Vagina (tissue), 2 donors: ENCODE measurements at regions not wholly inside any gene's neighbourhood (a gene's known extent, or its start where the extent isn't known, plus 50 kb on each side); places are given as distances from the start of the nearest gene placed in this dataset.

ENCODE experiments used
- DNase-seq, 2 donors: peaks; one replicate each; pipeline ENCODE4 v3.0.0-alpha.2; 2017; ENCODE audit errors: extremely low spot score in 2 of 2
- H3K27ac ChIP-seq: fragments of 200-600 bp; sonication (generic); one replicate; pipeline ENCODE4 v1.5.1; 2019
- H3K27me3 ChIP-seq: fragments of 200-600 bp; sonication (generic); one replicate; pipeline ENCODE4 v1.5.1; 2019
- H3K36me3 ChIP-seq, 2 donors: fragments of 200-600 bp; sonication (generic); one replicate each; pipeline ENCODE4 v1.5.1; 2017 to 2019
- H3K4me1 ChIP-seq: fragments of 200-600 bp; sonication (generic); one replicate; pipeline ENCODE4 v1.5.1; 2019
- H3K4me3 ChIP-seq, 2 donors: fragments of 200-600 bp; sonication (generic); 1 replicate in 1 of 2; 2 replicates in 1 of 2; pipeline ENCODE4 v1.5.1; 2016 to 2019
- H3K9me3 ChIP-seq: fragments of 200-600 bp; sonication (generic); one replicate; pipeline ENCODE4 v1.5.1; 2019
- POLR2A ChIP-seq, 2 donors: fragments of 450-650 bp; IDR thresholded peaks; one replicate each; pipeline ENCODE4 v1.6.1; 2017; ENCODE audit warnings: antibody characterized with exemption in 2 of 2, mild to moderate bottlenecking in 2 of 2, moderate library complexity in 2 of 2
- POLR2AphosphoS5 ChIP-seq, 2 donors: sonication (generic); formaldehyde crosslinking; IDR thresholded peaks; one replicate each; pipeline ENCODE4 v1.9.0; 2017; ENCODE audit warnings: antibody characterized with exemption in 2 of 2, mild to moderate bottlenecking in 2 of 2, low read depth in 1 of 2; ENCODE audit not compliant: insufficient read depth in 1 of 2
- intact Hi-C: fragments of 100-400 bp; cut with DNase I; formaldehyde crosslinking; loops from one replicate; pipeline ENCODE4 v1.15.1; 2023
- TF ChIP-seq, protein P1 (sequence below), 3 experiments: fragments of 450-650 bp in 2 of 3; fragments of 200-600 bp in 1 of 3; sonication (generic) in 1 of 3; IDR thresholded peaks; one replicate each; pipeline ENCODE4 v1.5.1; 2017 to 2019; ENCODE audit warnings: antibody characterized with exemption in 3 of 3, mild to moderate bottlenecking in 2 of 3, moderate library complexity in 2 of 3

GRCh38 chr11:70544774-70545609, 146.7 kb downstream of the CTTN start:
- TF ChIP-seq, protein P1, sequence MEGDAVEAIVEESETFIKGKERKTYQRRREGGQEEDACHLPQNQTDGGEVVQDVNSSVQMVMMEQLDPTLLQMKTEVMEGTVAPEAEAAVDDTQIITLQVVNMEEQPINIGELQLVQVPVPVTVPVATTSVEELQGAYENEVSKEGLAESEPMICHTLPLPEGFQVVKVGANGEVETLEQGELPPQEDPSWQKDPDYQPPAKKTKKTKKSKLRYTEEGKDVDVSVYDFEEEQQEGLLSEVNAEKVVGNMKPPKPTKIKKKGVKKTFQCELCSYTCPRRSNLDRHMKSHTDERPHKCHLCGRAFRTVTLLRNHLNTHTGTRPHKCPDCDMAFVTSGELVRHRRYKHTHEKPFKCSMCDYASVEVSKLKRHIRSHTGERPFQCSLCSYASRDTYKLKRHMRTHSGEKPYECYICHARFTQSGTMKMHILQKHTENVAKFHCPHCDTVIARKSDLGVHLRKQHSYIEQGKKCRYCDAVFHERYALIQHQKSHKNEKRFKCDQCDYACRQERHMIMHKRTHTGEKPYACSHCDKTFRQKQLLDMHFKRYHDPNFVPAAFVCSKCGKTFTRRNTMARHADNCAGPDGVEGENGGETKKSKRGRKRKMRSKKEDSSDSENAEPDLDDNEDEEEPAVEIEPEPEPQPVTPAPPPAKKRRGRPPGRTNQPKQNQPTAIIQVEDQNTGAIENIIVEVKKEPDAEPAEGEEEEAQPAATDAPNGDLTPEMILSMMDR (IDR thresholded peaks at IDR 0.05): no peak
- TF ChIP-seq POLR2A (IDR thresholded peaks at IDR 0.05) (no peak), POLR2AphosphoS5 (IDR thresholded peaks at IDR 0.05; ENCODE audit: insufficient read depth in 1 of 2, low read depth in 1 of 2) (no peak)
- H3K27ac ChIP-seq: no peak overlapping the region
- no peaks in the 10 kb centered on the region for H3K36me3 ChIP-seq
- H3K4me1 ChIP-seq: no peaks in the 10 kb centered on the region
- no peak overlapping the region for H3K4me3 ChIP-seq
- intact Hi-C loops: no loop called here
- H3K27me3 ChIP-seq: no peaks in the 10 kb centered on the region
- no peak for DNase-seq
- no peaks in the 10 kb centered on the region for H3K9me3 ChIP-seq

- DNase-seq: no peak
- Histone ChIP-seq H3K4me1 (no peaks in the 10 kb centered on the region), H3K27ac (no peak overlapping the region), H3K9me3 (no peaks in the 10 kb centered on the region), H3K4me3 (no peak overlapping the region), H3K36me3 (no peaks in the 10 kb centered on the region), H3K27me3 (no peaks in the 10 kb centered on the region)
- intact Hi-C loops: no loop called here
- TF ChIP-seq, protein P1 (IDR thresholded peaks at IDR 0.05): no peak
- TF ChIP-seq POLR2AphosphoS5 (IDR thresholded peaks at IDR 0.05; ENCODE audit: insufficient read depth in 1 of 2, low read depth in 1 of 2) (no peak), POLR2A (IDR thresholded peaks at IDR 0.05) (no peak)
Observed at GRCh38 chr11:70545610-70545912, 147.2 kb downstream of the CTTN start.

DNA sequence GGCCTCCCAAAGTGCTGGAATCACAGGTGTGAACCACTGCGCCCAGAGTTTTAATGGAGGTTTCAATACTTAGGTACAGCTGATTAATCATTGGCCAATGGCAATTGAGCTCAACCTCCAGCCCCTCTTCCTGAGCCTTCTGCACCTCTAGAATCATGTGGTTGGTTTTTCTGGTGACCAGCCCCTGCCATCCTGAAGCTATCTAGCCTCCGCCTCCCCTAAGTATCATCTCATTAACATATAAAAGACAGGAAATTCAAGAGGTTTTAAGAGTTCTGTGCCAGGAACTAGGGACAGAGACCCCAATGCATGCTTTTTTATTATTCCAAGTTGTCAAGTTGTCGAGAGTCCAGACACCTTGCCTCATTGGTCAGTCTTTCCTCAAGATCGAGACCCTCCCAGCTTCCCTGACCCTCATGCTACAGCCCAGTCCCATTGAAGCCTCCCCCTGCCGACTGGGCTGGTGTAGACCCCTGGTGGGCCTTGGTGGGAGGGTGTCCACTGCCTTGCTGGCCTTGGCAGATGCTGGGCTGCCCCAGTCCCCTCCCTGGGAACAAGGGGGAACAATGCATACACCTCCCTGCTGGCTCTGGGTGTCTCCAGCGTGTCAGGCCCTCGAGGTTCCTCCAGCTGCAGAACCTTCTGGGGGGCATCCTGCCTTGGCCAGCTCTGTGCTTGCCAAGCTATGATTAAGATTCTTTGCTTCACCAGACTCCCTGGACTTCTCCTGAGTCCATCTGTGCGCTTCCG, 148.0 kb downstream of the CTTN start:
- DNase-seq: no peak
- no peaks in the 10 kb centered on the region for H3K36me3 ChIP-seq
- no peak overlapping the region for H3K27ac ChIP-seq
- intact Hi-C loops: no loop called here
- no peak for TF ChIP-seq POLR2A (IDR thresholded peaks at IDR 0.05)
- TF ChIP-seq, protein P1 (IDR thresholded peaks at IDR 0.05): no peak
- TF ChIP-seq POLR2AphosphoS5 (IDR thresholded peaks at IDR 0.05; ENCODE audit: insufficient read depth in 1 of 2, low read depth in 1 of 2): no peak
- H3K27me3 ChIP-seq: no peaks in the 10 kb centered on the region
- H3K4me3 ChIP-seq: no peak overlapping the region
- no peaks in the 10 kb centered on the region for H3K9me3 ChIP-seq
- no peaks in the 10 kb centered on the region for H3K4me1 ChIP-seq

DNA sequence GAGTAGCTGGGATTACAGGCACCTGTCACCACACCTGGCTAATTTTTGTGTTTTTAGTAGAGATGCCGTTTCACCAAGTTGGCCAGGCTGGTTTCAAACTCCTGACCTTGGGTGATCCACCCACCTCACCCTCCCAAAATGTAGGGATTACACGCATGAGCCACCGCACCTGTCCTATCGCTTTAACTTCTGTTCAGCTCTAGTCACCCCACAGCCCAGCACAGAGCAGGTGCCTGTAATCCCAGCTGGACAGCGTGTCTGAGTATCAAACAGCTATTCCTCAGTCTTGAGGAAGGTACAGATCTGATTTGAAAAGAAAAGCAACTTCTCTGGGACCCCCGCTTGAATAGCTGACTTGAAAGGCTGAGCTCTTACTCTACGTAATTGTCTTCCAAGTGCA, 149.1 kb downstream of the CTTN start:
- TF ChIP-seq, protein P1 (IDR thresholded peaks at IDR 0.05): no peak
- TF ChIP-seq POLR2A (IDR thresholded peaks at IDR 0.05) (no peak), POLR2AphosphoS5 (IDR thresholded peaks at IDR 0.05; ENCODE audit: insufficient read depth in 1 of 2, low read depth in 1 of 2) (no peak)
- Histone ChIP-seq H3K36me3 (no peaks in the 10 kb centered on the region), H3K27ac (no peak overlapping the region), H3K9me3 (no peaks in the 10 kb centered on the region), H3K4me1 (no peaks in the 10 kb centered on the region), H3K4me3 (no peak overlapping the region), H3K27me3 (no peaks in the 10 kb centered on the region)
- DNase-seq: no peak
- intact Hi-C loops: no loop called here
